ENCODE measurements at regions not wholly inside any gene's neighbourhood (a gene's known extent, or its start where the extent isn't known, plus 50 kb on each side); places are given as distances from the start of the nearest gene placed in this dataset.

GRCh38 chr2:742221-742620 lies 65.0 kb upstream of the TMEM18 start:
- TF ChIP-seq MAX (IDR thresholded peaks at IDR 0.05) (no peak), EP300 (IDR thresholded peaks at IDR 0.05; ENCODE audit: borderline replicate concordance) (no peak), TEAD4 (IDR thresholded peaks at IDR 0.05) (no peak), CREB1 (IDR thresholded peaks at IDR 0.05; ENCODE audit: low read depth) (no peak), USF1 (IDR thresholded peaks at IDR 0.05) (no peak)

- TF ChIP-seq ZBTB7A (IDR thresholded peaks at IDR 0.05; ENCODE audit: low read depth) (no peak), CREB1 (IDR thresholded peaks at IDR 0.05; ENCODE audit: low read depth) (no peak), RAD21 (IDR thresholded peaks at IDR 0.05; ENCODE audit: low read depth) (no peak)
Observed at GRCh38 chr2:741195-741496, 63.9 kb upstream of the TMEM18 start.

- 0 out of 2 replicates have a peak, but pooled peaks have one; percentile 39 for TF ChIP-seq TCF12 (IDR thresholded peaks at IDR 0.05; ENCODE audit: low read depth)
Observed at GRCh38 chr2:740322-741194, 63.4 kb upstream of the TMEM18 start.

GRCh38 chr2:736939-737338 lies 59.7 kb upstream of the TMEM18 start:
- TF ChIP-seq CEBPB (IDR thresholded peaks at IDR 0.05) (no peak), TAF1 (IDR thresholded peaks at IDR 0.05; ENCODE audit: low read depth) (no peak), TEAD4 (IDR thresholded peaks at IDR 0.05) (no peak), EP300 (IDR thresholded peaks at IDR 0.05; ENCODE audit: borderline replicate concordance) (no peak)

- TF ChIP-seq RAD21 (IDR thresholded peaks at IDR 0.05; ENCODE audit: low read depth) (no peak), EGR1 (IDR thresholded peaks at IDR 0.05) (no peak), CREB1 (IDR thresholded peaks at IDR 0.05; ENCODE audit: low read depth) (no peak), TEAD4 (IDR thresholded peaks at IDR 0.05) (no peak), ZBTB7A (IDR thresholded peaks at IDR 0.05; ENCODE audit: low read depth) (no peak), TCF12 (IDR thresholded peaks at IDR 0.05; ENCODE audit: low read depth) (no peak), USF1 (IDR thresholded peaks at IDR 0.05) (no peak), CEBPB (IDR thresholded peaks at IDR 0.05) (no peak), YY1 (IDR thresholded peaks at IDR 0.05; ENCODE audit: low read depth) (no peak), TAF1 (IDR thresholded peaks at IDR 0.05; ENCODE audit: low read depth) (no peak), REST (IDR thresholded peaks at IDR 0.05; ENCODE audit: low read depth) (no peak), NFIC (IDR thresholded peaks at IDR 0.05) (no peak), MAX (IDR thresholded peaks at IDR 0.05) (no peak), FOXM1 (IDR thresholded peaks at IDR 0.05; ENCODE audit: borderline replicate concordance, low read depth) (no peak), EP300 (IDR thresholded peaks at IDR 0.05; ENCODE audit: borderline replicate concordance) (no peak)
Observed at GRCh38 chr2:735670-736218, 58.5 kb upstream of the TMEM18 start.

GRCh38 chr2:734496-734895 lies 57.3 kb upstream of the TMEM18 start:
- TF ChIP-seq CREB1 (IDR thresholded peaks at IDR 0.05; ENCODE audit: low read depth) (no peak), TEAD4 (IDR thresholded peaks at IDR 0.05) (no peak), FOXM1 (IDR thresholded peaks at IDR 0.05; ENCODE audit: borderline replicate concordance, low read depth) (no peak), USF1 (IDR thresholded peaks at IDR 0.05) (no peak), CEBPB (IDR thresholded peaks at IDR 0.05) (no peak), EGR1 (IDR thresholded peaks at IDR 0.05) (no peak), RAD21 (IDR thresholded peaks at IDR 0.05; ENCODE audit: low read depth) (no peak), NFIC (IDR thresholded peaks at IDR 0.05) (no peak), TAF1 (IDR thresholded peaks at IDR 0.05; ENCODE audit: low read depth) (no peak), EP300 (IDR thresholded peaks at IDR 0.05; ENCODE audit: borderline replicate concordance) (no peak), ZBTB7A (IDR thresholded peaks at IDR 0.05; ENCODE audit: low read depth) (no peak), REST (IDR thresholded peaks at IDR 0.05; ENCODE audit: low read depth) (no peak)
